ENCODE measurements at regions not wholly inside any gene's neighbourhood (a gene's known extent, or its start where the extent isn't known, plus 50 kb on each side); places are given as distances from the start of the nearest gene placed in this dataset.

- Histone ChIP-seq H3K4me3 (replicated peaks in 1 of 3; ENCODE audit: insufficient read depth in 1 of 3, low read depth in 2 of 3, low read length in 3 of 3) (no peak overlapping the region), H3K9me3 (ENCODE audit: low read length) (no peaks in the 10 kb centered on the region), H3K4me1 (ENCODE audit: insufficient read depth, low read length) (no peaks in the 10 kb centered on the region), H3K27me3 (ENCODE audit: control insufficient read depth in 1 of 2, insufficient read depth in 2 of 2, low read length in 2 of 2) (no peaks in the 10 kb centered on the region; a peak in 1 of 5 replicates), H3K36me3 (replicated peaks in 1 of 2; ENCODE audit: control insufficient read depth in 1 of 2, insufficient read depth in 2 of 2, low read length in 2 of 2) (no peaks in the 10 kb centered on the region), H2AFZ (ENCODE audit: low read length) (no peak overlapping the region), H3K4me2 (ENCODE audit: low read depth, low read length) (no peak overlapping the region), H3K79me2 (ENCODE audit: insufficient read depth, low read length) (no peaks in the 10 kb centered on the region), H3K9ac (ENCODE audit: insufficient read depth, low read depth, low read length) (no peak overlapping the region), H4K20me1 (ENCODE audit: insufficient read depth, low read length) (no peaks in the 10 kb centered on the region), H3K27ac (ENCODE audit: extremely low read length, insufficient read depth, low read length) (no peak overlapping the region)
- in situ Hi-C loops (cut with HindIII; ENCODE audit: extremely low pct_ligation_motif_present, low pct_unique_long_range_greater_than_20kb), result no loop called here
- no TSS peak for BruUV-seq (replicated peaks)
- intact Hi-C loops (cut with micrococcal nuclease; ENCODE audit: unreplicated experiment), result no loop called here
- TF ChIP-seq REPIN1 (CRISPR knock-in tag; IDR thresholded peaks at IDR 0.05; ENCODE audit: borderline replicate concordance, low read depth) (no peak), NR2F1 (CRISPR knock-in tag; IDR thresholded peaks at IDR 0.05) (no peak)
- FAIRE-seq (no peak), ATAC-seq (no peak), DNase-seq (ENCODE audit: low spot score) (no peak)
- POLR2A ChIA-PET, result no interaction called here
- CTCF ChIA-PET (ENCODE audit: low intra/inter-chr PET ratio, low total read pairs), result no interaction called here
- WGBS (ENCODE audit: low lambda C conversion rate), result 3% methylated on average over 2 of the region's 2 CpGs
Measured at GRCh38 chr1:184910005-184910404, 64.3 kb downstream of the NIBAN1 start.

GRCh38 chr1:184909019-184909418 lies 65.3 kb downstream of the NIBAN1 start:
- POLR2A ChIA-PET, result no interaction called here

More at GRCh38 chr1:184909019-184909418, 65.3 kb downstream of the NIBAN1 start:
- H2AFZ ChIP-seq (ENCODE audit: low read length), result no peak overlapping the region
- in situ Hi-C loops (cut with HindIII; ENCODE audit: extremely low pct_ligation_motif_present, low pct_unique_long_range_greater_than_20kb), result no loop called here
- BruUV-seq (replicated peaks), result no TSS peak
- no peak overlapping the region for H3K9ac ChIP-seq (ENCODE audit: insufficient read depth, low read depth, low read length)
- H3K79me2 ChIP-seq (ENCODE audit: insufficient read depth, low read length), result no peaks in the 10 kb centered on the region
- CTCF ChIA-PET (ENCODE audit: low intra/inter-chr PET ratio, low total read pairs), result no interaction called here
- no peak overlapping the region for H3K27ac ChIP-seq (ENCODE audit: extremely low read length, insufficient read depth, low read length)
- H4K20me1 ChIP-seq (ENCODE audit: insufficient read depth, low read length), result no peaks in the 10 kb centered on the region
- H3K4me2 ChIP-seq (ENCODE audit: low read depth, low read length), result no peak overlapping the region
- no peaks in the 10 kb centered on the region for H3K9me3 ChIP-seq (ENCODE audit: low read length)
- H3K4me1 ChIP-seq (ENCODE audit: insufficient read depth, low read length), result no peaks in the 10 kb centered on the region
- intact Hi-C loops (cut with micrococcal nuclease; ENCODE audit: unreplicated experiment), result no loop called here
- FAIRE-seq (no peak), ATAC-seq (no peak), DNase-seq (ENCODE audit: low spot score) (no peak)
- no peak overlapping the region for H3K4me3 ChIP-seq (replicated peaks in 1 of 3; ENCODE audit: insufficient read depth in 1 of 3, low read depth in 2 of 3, low read length in 3 of 3)
- H3K27me3 ChIP-seq (ENCODE audit: control insufficient read depth in 1 of 2, insufficient read depth in 2 of 2, low read length in 2 of 2), result no peaks in the 10 kb centered on the region; a peak in 1 of 5 replicates
- H3K36me3 ChIP-seq (replicated peaks in 1 of 2; ENCODE audit: control insufficient read depth in 1 of 2, insufficient read depth in 2 of 2, low read length in 2 of 2), result no peaks in the 10 kb centered on the region
- TF ChIP-seq FOXP4 (CRISPR knock-in tag; IDR thresholded peaks at IDR 0.05) (no peak), ZNF460 (CRISPR knock-in tag; IDR thresholded peaks at IDR 0.05; ENCODE audit: borderline replicate concordance) (no peak)
